ENCODE measurements at regions not wholly inside any gene's neighbourhood (a gene's known extent, or its start where the extent isn't known, plus 50 kb on each side); places are given as distances from the start of the nearest gene placed in this dataset.

- no peak for TF ChIP-seq CTCF (conservative IDR thresholded peaks at IDR 0.05; ENCODE audit: low read length)
- TF ChIP-seq EZH2phosphoT487 (IDR thresholded peaks at IDR 0.05; ENCODE audit: borderline replicate concordance) = no peak
- Histone ChIP-seq H3F3A (ENCODE audit: low read depth) (no peaks in the 10 kb centered on the region), H4K20me1 (ENCODE audit: insufficient read depth, low read length, poor library complexity, severe bottlenecking) (peaks cover 27% of the 10 kb centered on the region), H3K27me3 (ENCODE audit: insufficient read depth, low read length, poor library complexity, severe bottlenecking) (no peaks in the 10 kb centered on the region), H3K9me2 (replicated peaks; ENCODE audit: low read depth, low read length) (no peaks in the 10 kb centered on the region), H3K9ac (ENCODE audit: low read depth, low read length, poor library complexity, severe bottlenecking) (no peak overlapping the region), H3K79me2 (ENCODE audit: insufficient read depth, low read length) (peaks cover 76% of the 10 kb centered on the region), H2AFZ (ENCODE audit: low read length) (no peak overlapping the region), H3K4me3 (ENCODE audit: low read length, poor library complexity, severe bottlenecking) (no peak overlapping the region), H3K36me3 (ENCODE audit: insufficient read depth, low read length) (no peaks in the 10 kb centered on the region), H3K4me2 (ENCODE audit: low read depth, low read length, poor library complexity, severe bottlenecking) (no peak overlapping the region), H3K4me1 (ENCODE audit: insufficient read depth, low read length, poor library complexity, severe bottlenecking) (peaks cover 3% of the 10 kb centered on the region), H3K9me3 (ENCODE audit: insufficient read depth, low read depth, low read length) (no peaks in the 10 kb centered on the region)
Measured at GRCh38 chr3:6531153-6531552, 329.8 kb upstream of the GRM7 start.

GRCh38 chr3:6532101-6532500 is 328.8 kb upstream of the GRM7 start:
- H3K4me1 ChIP-seq (ENCODE audit: insufficient read depth, low read length, poor library complexity, severe bottlenecking) = peaks cover 3% of the 10 kb centered on the region
- H3K9me3 ChIP-seq (ENCODE audit: insufficient read depth, low read depth, low read length) = no peaks in the 10 kb centered on the region
- no peaks in the 10 kb centered on the region for H3F3A ChIP-seq (ENCODE audit: low read depth)
- H3K4me2 ChIP-seq (ENCODE audit: low read depth, low read length, poor library complexity, severe bottlenecking) = no peak overlapping the region
- H3K9me2 ChIP-seq (replicated peaks; ENCODE audit: low read depth, low read length) = no peaks in the 10 kb centered on the region
- no peak overlapping the region for H3K9ac ChIP-seq (ENCODE audit: low read depth, low read length, poor library complexity, severe bottlenecking)
- no peaks in the 10 kb centered on the region for H3K27me3 ChIP-seq (ENCODE audit: insufficient read depth, low read length, poor library complexity, severe bottlenecking)
- H3K79me2 ChIP-seq (ENCODE audit: insufficient read depth, low read length) = peaks cover 71% of the 10 kb centered on the region
- no peak overlapping the region for H2AFZ ChIP-seq (ENCODE audit: low read length)
- TF ChIP-seq CTCF (conservative IDR thresholded peaks at IDR 0.05; ENCODE audit: low read length) (no peak), EZH2phosphoT487 (IDR thresholded peaks at IDR 0.05; ENCODE audit: borderline replicate concordance) (no peak)
- no peak overlapping the region for H3K4me3 ChIP-seq (ENCODE audit: low read length, poor library complexity, severe bottlenecking)
- no peaks in the 10 kb centered on the region for H3K36me3 ChIP-seq (ENCODE audit: insufficient read depth, low read length)
- peaks cover 27% of the 10 kb centered on the region for H4K20me1 ChIP-seq (ENCODE audit: insufficient read depth, low read length, poor library complexity, severe bottlenecking)

- no peak overlapping the region for H2AFZ ChIP-seq (ENCODE audit: low read length)
- no peak overlapping the region for H3K9ac ChIP-seq (ENCODE audit: low read depth, low read length, poor library complexity, severe bottlenecking)
- peaks cover 10% of the 10 kb centered on the region for H3K4me1 ChIP-seq (ENCODE audit: insufficient read depth, low read length, poor library complexity, severe bottlenecking)
- peaks cover 78% of the 10 kb centered on the region for H3K79me2 ChIP-seq (ENCODE audit: insufficient read depth, low read length)
- 0 out of 2 replicates have a peak, but pooled peaks cover 2% of the 10 kb centered on the region for H3K9me3 ChIP-seq (ENCODE audit: insufficient read depth, low read depth, low read length)
- no peak for TF ChIP-seq EZH2phosphoT487 (IDR thresholded peaks at IDR 0.05; ENCODE audit: borderline replicate concordance)
- no peak for TF ChIP-seq CTCF (conservative IDR thresholded peaks at IDR 0.05; ENCODE audit: low read length)
- no peaks in the 10 kb centered on the region for H3K27me3 ChIP-seq (ENCODE audit: insufficient read depth, low read length, poor library complexity, severe bottlenecking)
- H3K9me2 ChIP-seq (replicated peaks; ENCODE audit: low read depth, low read length) = no peaks in the 10 kb centered on the region
- no peaks in the 10 kb centered on the region for H3K36me3 ChIP-seq (ENCODE audit: insufficient read depth, low read length)
- no peaks in the 10 kb centered on the region for H4K20me1 ChIP-seq (ENCODE audit: insufficient read depth, low read length, poor library complexity, severe bottlenecking)
- no peaks in the 10 kb centered on the region for H3F3A ChIP-seq (ENCODE audit: low read depth)
- no peak overlapping the region for H3K4me2 ChIP-seq (ENCODE audit: low read depth, low read length, poor library complexity, severe bottlenecking)
- no peak overlapping the region for H3K4me3 ChIP-seq (ENCODE audit: low read length, poor library complexity, severe bottlenecking)
Measured at GRCh38 chr3:6540981-6541380, 319.9 kb upstream of the GRM7 start.

Data from Loucy (cell line).